Right atrium auricular region (tissue), 2 donors: ENCODE measurements at regions not wholly inside any gene's neighbourhood (a gene's known extent, or its start where the extent isn't known, plus 50 kb on each side); places are given as distances from the start of the nearest gene placed in this dataset.

Source experiments
- DNase-seq: peaks from one replicate; pipeline ENCODE4 v3.0.0-alpha.2; 2019; ENCODE audit warnings: low spot score
- H3K27ac ChIP-seq, 2 donors: fragments of 200-600 bp; sonication (generic); 1 replicate in 1 of 2; 2 replicates in 1 of 2; pipeline ENCODE4 v1.5.1; 2016 to 2019
- H3K27me3 ChIP-seq, 2 donors: fragments of 200-600 bp; sonication (generic); one replicate each; pipeline versions ENCODE4 v1.5.1 to v1.6.0; 2017 to 2019
- H3K36me3 ChIP-seq: fragments of 200-600 bp; sonication (generic); one replicate; pipeline ENCODE4 v1.5.1; 2016
- H3K4me1 ChIP-seq, 2 donors: fragments of 200-600 bp; sonication (generic); one replicate each; pipeline versions ENCODE4 v1.5.1 to v1.6.0; 2017 to 2019
- H3K4me3 ChIP-seq, 2 donors: fragments of 200-600 bp; sonication (generic); 1 replicate in 1 of 2; 2 replicates in 1 of 2; pipeline ENCODE4 v1.5.1; 2017 to 2019; ENCODE audit warnings: mild to moderate bottlenecking in 1 of 2, moderate library complexity in 1 of 2
- H3K9me3 ChIP-seq, 2 donors: fragments of 200-600 bp; sonication (generic); one replicate each; pipeline ENCODE4 v1.5.1; 2019
- TF ChIP-seq, protein P1 (sequence below), 2 donors: fragments of 200-600 bp; sonication (generic); IDR thresholded peaks; one replicate each; pipeline ENCODE4 v1.5.1; 2019; ENCODE audit warnings: antibody characterized with exemption in 2 of 2

DNA sequence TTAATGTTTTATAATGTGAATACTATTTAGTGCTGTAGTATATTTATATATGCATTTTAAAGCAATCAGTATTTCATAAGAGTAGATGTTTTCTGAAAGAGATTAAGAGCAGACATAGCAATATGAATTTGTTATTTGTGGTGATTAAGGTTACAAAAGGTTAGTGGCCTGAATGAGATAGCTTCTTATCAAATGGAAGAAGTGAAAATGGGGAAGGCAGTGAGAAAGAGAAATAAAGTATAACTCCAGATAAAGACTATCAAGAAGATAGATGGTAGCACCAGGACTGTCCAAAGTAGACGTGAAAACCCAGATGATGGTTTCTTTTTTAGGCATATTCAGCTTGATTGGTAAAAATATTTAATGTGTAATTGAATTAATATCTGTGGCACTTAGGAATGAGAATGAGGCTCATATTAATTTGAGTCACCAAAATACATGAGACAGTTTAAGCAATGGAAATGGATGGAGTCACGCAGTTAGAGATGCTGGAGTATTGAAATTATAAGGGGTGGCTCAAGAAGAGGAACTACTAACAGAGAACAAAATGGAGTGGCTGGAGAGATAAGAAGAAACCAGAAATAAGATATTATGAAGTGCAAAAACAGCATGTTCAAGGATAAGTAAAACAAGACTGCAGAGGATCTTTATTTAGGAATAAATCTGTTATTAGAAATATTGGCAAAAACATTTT, 288.0 kb upstream of the SEMA3C start:
- Histone ChIP-seq H3K4me1 (no peaks in the 10 kb centered on the region), H3K27ac (no peak overlapping the region), H3K27me3 (no peaks in the 10 kb centered on the region), H3K4me3 (no peak overlapping the region), H3K36me3 (no peaks in the 10 kb centered on the region), H3K9me3 (no peaks in the 10 kb centered on the region)
- TF ChIP-seq, protein P1, sequence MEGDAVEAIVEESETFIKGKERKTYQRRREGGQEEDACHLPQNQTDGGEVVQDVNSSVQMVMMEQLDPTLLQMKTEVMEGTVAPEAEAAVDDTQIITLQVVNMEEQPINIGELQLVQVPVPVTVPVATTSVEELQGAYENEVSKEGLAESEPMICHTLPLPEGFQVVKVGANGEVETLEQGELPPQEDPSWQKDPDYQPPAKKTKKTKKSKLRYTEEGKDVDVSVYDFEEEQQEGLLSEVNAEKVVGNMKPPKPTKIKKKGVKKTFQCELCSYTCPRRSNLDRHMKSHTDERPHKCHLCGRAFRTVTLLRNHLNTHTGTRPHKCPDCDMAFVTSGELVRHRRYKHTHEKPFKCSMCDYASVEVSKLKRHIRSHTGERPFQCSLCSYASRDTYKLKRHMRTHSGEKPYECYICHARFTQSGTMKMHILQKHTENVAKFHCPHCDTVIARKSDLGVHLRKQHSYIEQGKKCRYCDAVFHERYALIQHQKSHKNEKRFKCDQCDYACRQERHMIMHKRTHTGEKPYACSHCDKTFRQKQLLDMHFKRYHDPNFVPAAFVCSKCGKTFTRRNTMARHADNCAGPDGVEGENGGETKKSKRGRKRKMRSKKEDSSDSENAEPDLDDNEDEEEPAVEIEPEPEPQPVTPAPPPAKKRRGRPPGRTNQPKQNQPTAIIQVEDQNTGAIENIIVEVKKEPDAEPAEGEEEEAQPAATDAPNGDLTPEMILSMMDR (IDR thresholded peaks at IDR 0.05): no peak
- DNase-seq: no peak

DNA sequence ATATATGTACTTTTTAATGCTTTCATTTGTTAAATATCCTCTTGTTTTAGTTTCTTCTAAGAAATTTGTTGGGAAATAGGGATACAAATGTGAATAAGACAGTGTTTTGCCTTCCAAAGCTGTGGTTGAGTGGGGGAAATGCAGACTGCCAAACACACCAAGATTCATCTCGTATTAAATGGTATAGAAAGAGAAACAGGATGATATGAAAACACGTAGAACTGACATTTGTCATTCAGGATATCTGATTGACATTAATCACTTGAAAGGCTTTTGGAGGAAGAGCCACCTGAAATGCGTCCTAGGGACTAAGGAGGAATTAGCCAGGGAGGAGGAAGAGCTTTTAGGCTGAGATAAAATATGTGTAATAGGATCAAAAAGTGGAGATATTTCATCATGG, 287.4 kb upstream of the SEMA3C start:
- no peaks in the 10 kb centered on the region for H3K27me3 ChIP-seq
- no peak for DNase-seq

DNA sequence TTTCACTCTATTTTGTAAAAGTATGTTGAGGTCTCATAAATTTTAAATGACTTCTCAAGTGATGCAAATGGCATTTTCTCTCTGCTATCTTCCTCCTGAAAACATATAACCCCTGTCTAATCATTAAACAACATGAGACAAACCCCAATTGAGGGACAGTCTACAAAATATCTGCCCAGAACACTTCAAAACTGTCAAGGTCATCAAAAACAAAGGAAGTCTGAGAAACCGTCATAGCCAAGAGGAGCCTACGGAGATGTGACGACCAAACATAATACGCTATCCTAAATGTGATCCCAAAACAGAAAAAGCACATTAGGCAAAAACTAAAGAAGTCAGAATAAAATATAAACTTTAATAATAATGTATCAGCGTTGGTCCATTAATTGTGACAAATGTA, 282.3 kb upstream of the SEMA3C start:
- Histone ChIP-seq H3K4me3 (no peak overlapping the region), H3K27me3 (no peaks in the 10 kb centered on the region), H3K9me3 (no peaks in the 10 kb centered on the region), H3K27ac (no peak overlapping the region), H3K36me3 (no peaks in the 10 kb centered on the region), H3K4me1 (no peaks in the 10 kb centered on the region)
- TF ChIP-seq, protein P1 (IDR thresholded peaks at IDR 0.05): no peak
- no peak for DNase-seq

More for the DNA sequence above, 287.4 kb upstream of the SEMA3C start:
- Histone ChIP-seq H3K27ac (no peak overlapping the region), H3K9me3 (no peaks in the 10 kb centered on the region), H3K36me3 (no peaks in the 10 kb centered on the region), H3K4me3 (no peak overlapping the region), H3K4me1 (no peaks in the 10 kb centered on the region)
- TF ChIP-seq, protein P1 (IDR thresholded peaks at IDR 0.05): no peak

DNA sequence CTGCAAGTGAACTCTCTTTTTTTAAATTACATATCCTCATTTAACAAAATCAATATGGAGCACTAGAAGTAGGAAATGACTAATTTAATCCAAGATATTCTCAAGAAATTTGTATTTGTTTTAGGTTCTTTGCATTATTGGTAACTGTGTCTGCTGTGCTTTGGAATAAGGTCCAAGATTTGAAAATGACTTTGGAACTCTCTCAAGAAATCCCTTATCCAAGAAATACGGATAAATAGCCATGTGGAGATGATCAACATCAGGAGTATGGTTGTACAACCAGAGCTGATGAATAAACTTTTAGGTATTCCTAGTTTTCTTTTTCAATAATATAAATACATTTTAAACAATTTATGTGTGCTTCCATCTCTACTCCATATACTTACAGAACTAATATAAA, 279.9 kb upstream of the SEMA3C start:
- Histone ChIP-seq H3K27me3 (no peaks in the 10 kb centered on the region), H3K9me3 (no peaks in the 10 kb centered on the region), H3K4me3 (no peak overlapping the region), H3K4me1 (no peaks in the 10 kb centered on the region), H3K36me3 (no peaks in the 10 kb centered on the region), H3K27ac (no peak overlapping the region)
- TF ChIP-seq, protein P1 (IDR thresholded peaks at IDR 0.05): no peak
- no peak for DNase-seq

DNA sequence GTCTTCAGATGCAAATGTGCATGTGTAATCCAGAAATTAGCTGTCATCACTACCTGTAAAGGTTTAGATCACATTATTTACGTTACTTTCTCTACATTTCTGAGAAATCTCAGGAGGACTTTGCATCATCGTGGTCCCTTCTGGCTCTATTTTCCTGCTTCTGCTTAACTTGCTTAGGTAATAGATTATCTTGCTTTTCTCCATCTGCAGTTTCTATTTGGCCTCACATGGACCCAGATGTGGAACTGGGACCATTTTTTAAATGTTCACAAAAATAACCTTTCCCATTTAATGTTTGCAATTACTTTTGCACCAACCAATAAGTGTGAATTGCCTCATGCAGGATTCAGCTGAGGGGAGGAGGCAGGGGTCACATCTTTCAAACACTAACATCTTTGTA, 278.4 kb upstream of the SEMA3C start:
- Histone ChIP-seq H3K4me3 (no peak overlapping the region), H3K27ac (no peak overlapping the region), H3K36me3 (no peaks in the 10 kb centered on the region), H3K9me3 (no peaks in the 10 kb centered on the region), H3K27me3 (no peaks in the 10 kb centered on the region), H3K4me1 (no peaks in the 10 kb centered on the region)
- TF ChIP-seq, protein P1 (IDR thresholded peaks at IDR 0.05): no peak
- no peak for DNase-seq

DNA sequence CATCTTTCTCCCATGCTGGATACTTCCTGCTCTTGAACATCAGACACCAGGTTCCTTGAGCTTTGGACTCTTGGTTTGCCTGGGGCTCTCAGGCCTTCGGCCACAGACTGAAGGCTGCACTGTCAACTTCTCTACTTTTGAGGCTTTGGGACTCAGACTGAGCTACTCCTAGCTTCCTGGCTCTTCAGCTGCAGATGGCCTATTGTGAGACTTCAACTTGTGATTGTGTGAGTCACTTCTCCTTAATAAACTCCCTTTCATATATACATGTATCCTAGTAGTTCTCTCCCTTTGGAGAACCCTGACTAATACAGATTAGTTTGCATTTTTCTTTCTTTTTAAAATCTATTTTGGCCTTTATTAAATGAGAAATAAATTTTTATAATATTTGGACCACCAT, 276.2 kb upstream of the SEMA3C start:
- no peaks in the 10 kb centered on the region for H3K27me3 ChIP-seq
- no peaks in the 10 kb centered on the region for H3K9me3 ChIP-seq
- TF ChIP-seq, protein P1 (IDR thresholded peaks at IDR 0.05): no peak
- no peak overlapping the region for H3K27ac ChIP-seq
- no peaks in the 10 kb centered on the region for H3K36me3 ChIP-seq
- H3K4me1 ChIP-seq: peaks cover 0 to 16% of the 10 kb centered on the region in 2 donors
- H3K4me3 ChIP-seq: no peak overlapping the region
- DNase-seq: no peak
